Duodenal mucosa (tissue), 2 donors: ENCODE measurements at regions not wholly inside any gene's neighbourhood (a gene's known extent, or its start where the extent isn't known, plus 50 kb on each side); places are given as distances from the start of the nearest gene placed in this dataset.
"Not testable (repeated sequence)": the region's sequence is repeated elsewhere in the genome, so short reads cannot be mapped to it uniquely, and the experiment has no call there.

Source experiments
- H3K27ac ChIP-seq: one replicate; pipeline ENCODE4 v1.7.0; 2013; ENCODE audit warnings: low read depth, low read length
- H3K27me3 ChIP-seq, 2 donors: one replicate each; pipeline ENCODE4 v1.7.0; 2013; ENCODE audit warnings: low read length in 2 of 2, control low read depth in 1 of 2; ENCODE audit not compliant: insufficient read depth in 2 of 2, control insufficient read depth in 1 of 2
- H3K36me3 ChIP-seq, 2 donors: one replicate each; pipeline ENCODE4 v1.7.0; 2013; ENCODE audit warnings: low read length in 2 of 2, control low read depth in 1 of 2; ENCODE audit not compliant: insufficient read depth in 2 of 2, control insufficient read depth in 1 of 2
- H3K4me1 ChIP-seq, 2 donors: one replicate each; pipeline ENCODE4 v1.7.0; 2013; ENCODE audit warnings: low read length in 2 of 2, control low read depth in 1 of 2; ENCODE audit not compliant: insufficient read depth in 2 of 2, control insufficient read depth in 1 of 2
- H3K4me3 ChIP-seq, 2 donors: one replicate each; pipeline ENCODE4 v1.7.0; 2013; ENCODE audit warnings: low read length in 2 of 2, low read depth in 1 of 2
- H3K9ac ChIP-seq, 2 donors: one replicate each; pipeline ENCODE4 v1.7.0; 2013; ENCODE audit warnings: low read length in 2 of 2, low read depth in 1 of 2
- H3K9me3 ChIP-seq, 2 donors: one replicate each; pipeline ENCODE4 v1.7.0; 2013; ENCODE audit warnings: low read length in 2 of 2, control low read depth in 1 of 2; ENCODE audit not compliant: control insufficient read depth in 1 of 2

DNA sequence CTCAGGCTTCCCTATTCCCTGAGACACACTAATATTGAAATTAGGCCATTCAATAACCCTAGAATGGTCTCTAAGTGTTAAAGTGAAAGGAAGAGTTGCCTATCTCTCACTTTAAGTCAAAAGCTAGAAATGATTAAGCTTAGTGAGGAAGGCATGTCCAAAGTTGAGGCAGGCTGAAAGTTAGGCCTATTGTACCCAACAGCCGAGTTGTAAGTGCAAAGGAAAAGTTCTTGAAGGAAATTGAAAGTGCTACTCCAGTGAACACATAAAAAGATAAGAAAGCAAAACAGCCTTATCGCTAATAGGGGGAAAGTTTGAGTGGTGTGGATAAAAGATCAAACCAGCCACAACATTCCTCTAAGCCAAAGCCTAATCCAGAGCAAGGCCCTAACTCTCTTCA lies 117.9 kb upstream of the SPATA12 start:
- no peak overlapping the region for H3K27ac ChIP-seq
- no peak overlapping the region for H3K4me3 ChIP-seq
- no peaks in the 10 kb centered on the region for H3K9me3 ChIP-seq
- no peaks in the 10 kb centered on the region for H3K36me3 ChIP-seq
- H3K27me3 ChIP-seq = no peaks in the 10 kb centered on the region
- H3K4me1 ChIP-seq = peaks cover 0 to 5% of the 10 kb centered on the region in 2 donors
- H3K9ac ChIP-seq = no peak overlapping the region

DNA sequence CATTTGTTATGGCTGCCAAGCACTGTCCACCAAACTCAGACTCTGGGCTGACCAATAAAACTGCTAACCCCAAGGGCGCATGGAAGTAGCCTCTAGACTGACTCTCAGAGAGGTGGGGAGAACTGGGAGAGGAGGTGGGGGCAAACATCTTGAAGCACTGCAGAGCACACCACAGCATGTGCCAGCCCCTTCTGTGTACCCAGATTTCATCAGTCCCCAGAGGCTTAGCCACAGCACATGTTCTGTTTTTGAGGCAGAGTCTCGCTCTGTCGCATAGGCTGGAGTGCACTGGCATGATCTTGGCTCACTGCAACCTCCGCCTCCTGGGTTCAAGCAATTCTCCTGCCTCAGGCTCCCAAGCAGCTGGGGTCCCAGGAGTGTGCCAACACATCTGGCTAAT lies 119.5 kb upstream of the SPATA12 start:
- Histone ChIP-seq H3K27me3 (no peaks in the 10 kb centered on the region), H3K27ac (no peak overlapping the region), H3K36me3 (no peaks in the 10 kb centered on the region), H3K9ac (no peak overlapping the region), H3K4me1 (peaks cover 0 to 5% of the 10 kb centered on the region in 2 donors), H3K9me3 (no peaks in the 10 kb centered on the region), H3K4me3 (no peak overlapping the region)

DNA sequence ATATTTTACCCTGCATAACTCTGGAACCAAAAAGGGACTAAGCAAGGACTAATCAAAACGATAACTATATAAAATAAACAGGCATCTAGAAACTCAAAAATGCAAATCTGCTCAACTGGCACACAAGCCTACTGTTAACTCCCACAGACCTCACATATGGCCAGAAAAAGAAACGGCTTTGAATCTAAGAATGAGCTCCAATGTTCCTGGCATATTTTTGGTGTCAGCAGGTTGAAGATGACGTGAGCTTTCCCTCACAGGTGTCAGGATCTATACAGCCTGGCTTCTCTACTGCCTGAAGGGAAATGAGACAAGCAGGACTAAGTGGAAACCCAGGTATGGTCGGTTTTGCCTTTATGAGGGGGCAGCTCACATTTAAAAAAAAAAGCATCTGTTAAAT lies 120.1 kb upstream of the SPATA12 start:
- no peaks in the 10 kb centered on the region for H3K9me3 ChIP-seq
- H3K36me3 ChIP-seq = no peaks in the 10 kb centered on the region
- H3K9ac ChIP-seq = no peak overlapping the region
- peaks cover 0 to 5% of the 10 kb centered on the region in 2 donors for H3K4me1 ChIP-seq
- no peak overlapping the region for H3K4me3 ChIP-seq
- H3K27me3 ChIP-seq = no peaks in the 10 kb centered on the region
- H3K27ac ChIP-seq = no peak overlapping the region

DNA sequence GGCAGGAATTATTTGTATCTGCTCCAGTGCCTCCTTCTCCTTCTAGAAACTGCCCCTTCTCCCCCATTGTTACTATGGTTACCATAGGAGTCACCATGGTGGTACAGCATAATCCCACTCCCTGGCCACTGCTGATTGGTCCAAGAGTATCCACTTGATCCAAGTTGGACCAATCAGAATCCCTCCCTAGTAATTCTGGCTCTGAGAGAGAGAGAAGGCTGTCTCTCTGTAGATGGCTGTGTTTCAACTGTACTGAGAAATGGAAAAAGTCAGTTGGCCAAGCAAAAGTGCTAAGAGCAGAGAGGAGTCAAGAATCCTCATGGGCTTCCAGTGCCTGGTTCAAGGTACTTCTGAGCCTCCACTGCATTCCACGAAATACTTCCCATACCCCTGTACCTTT lies 120.6 kb upstream of the SPATA12 start:
- Histone ChIP-seq H3K4me3 (no peak overlapping the region), H3K4me1 (peaks cover 0 to 5% of the 10 kb centered on the region in 2 donors), H3K9me3 (no peaks in the 10 kb centered on the region), H3K27me3 (no peaks in the 10 kb centered on the region), H3K27ac (no peak overlapping the region), H3K9ac (no peak overlapping the region), H3K36me3 (no peaks in the 10 kb centered on the region)

DNA sequence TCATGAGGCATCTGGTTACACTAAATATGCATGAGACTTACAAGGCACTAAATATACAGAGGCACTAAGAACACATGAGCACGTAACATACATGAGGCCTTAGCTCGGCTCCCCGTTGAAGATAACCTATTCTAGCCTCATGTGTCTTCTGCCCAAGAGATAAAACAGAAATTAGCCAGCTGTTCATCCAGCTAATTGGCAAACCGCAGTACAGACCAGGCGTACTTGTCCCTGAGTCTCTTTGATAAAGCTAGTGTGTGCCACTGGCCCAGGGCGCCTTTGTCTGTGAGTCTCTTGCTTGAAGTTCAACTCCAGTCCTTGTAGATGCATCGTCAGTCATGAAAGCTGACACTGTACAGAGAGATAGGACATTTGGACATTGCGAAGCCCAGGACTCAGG lies 121.9 kb upstream of the SPATA12 start:
- Histone ChIP-seq H3K27ac (no peak overlapping the region), H3K9ac (no peak overlapping the region), H3K4me1 (peaks cover 0 to 5% of the 10 kb centered on the region in 2 donors), H3K4me3 (no peak overlapping the region), H3K27me3 (no peaks in the 10 kb centered on the region), H3K9me3 (no peaks in the 10 kb centered on the region), H3K36me3 (no peaks in the 10 kb centered on the region)

DNA sequence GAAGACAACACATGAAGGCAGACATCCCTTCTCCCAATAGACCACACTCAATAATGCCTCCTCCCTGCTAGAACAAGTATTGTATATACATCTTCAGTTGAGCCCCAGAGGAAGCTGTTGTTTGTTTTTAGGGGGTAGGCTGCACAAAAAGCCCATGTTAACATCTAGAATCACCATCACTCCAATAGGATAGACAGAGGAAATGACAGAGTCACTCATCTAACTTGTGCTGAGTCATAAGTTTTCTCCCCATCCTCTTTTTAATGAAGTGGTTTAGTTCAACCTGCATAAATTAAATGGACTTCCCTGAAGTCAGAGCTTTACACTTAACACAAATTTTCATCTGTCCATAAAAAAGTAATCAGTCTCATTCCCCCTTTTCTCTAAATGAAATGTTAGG lies 122.9 kb upstream of the SPATA12 start:
- Histone ChIP-seq H3K9ac (no peak overlapping the region), H3K36me3 (no peaks in the 10 kb centered on the region), H3K4me3 (no peak overlapping the region), H3K9me3 (no peaks in the 10 kb centered on the region), H3K27ac (no peak overlapping the region), H3K27me3 (no peaks in the 10 kb centered on the region), H3K4me1 (peaks cover 0 to under 1% of the 10 kb centered on the region in 2 donors)

DNA sequence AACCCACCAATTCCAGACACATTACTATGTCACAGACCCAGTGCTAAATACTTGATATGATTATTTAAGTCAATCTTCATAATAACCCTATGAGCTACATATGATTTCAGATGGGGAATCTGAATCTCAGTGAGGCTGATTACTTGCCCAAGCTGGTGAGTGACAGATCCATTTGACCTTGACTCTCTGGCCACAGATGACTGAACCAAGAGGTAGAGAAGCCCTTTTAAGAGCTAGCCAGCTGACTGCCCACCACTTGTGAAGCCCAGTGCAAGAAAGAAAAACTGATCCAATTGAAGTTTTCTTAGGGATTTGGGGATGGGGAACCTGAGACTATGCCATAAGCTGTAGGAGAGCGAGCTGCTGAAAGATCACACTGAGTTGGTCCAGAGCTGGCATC lies 124.7 kb upstream of the SPATA12 start:
- Histone ChIP-seq H3K4me3 (no peak overlapping the region), H3K9ac (no peak overlapping the region), H3K36me3 (no peaks in the 10 kb centered on the region), H3K27me3 (no peaks in the 10 kb centered on the region), H3K9me3 (no peaks in the 10 kb centered on the region), H3K27ac (no peak overlapping the region), H3K4me1 (no peaks in the 10 kb centered on the region)

DNA sequence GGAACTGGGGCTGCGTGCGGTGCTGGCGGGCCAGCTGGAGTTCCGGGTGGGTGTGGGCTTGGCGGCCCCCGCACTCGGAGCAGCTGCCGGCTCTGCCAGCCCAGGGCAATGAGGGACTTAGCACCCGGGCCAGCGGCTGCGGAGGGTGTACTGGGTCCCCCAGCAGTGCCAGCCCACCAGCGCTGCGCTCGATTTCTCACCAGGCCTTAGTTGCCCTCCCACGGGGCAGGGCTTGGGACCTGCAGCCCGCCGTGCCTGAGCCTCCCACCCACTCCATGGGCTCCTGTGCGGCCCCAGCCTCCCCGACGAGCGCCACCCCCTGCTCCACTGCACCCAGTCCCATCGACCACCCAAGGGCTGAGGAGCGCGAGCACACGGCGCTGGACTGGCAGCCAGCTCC lies 126.0 kb upstream of the SPATA12 start:
- H3K36me3 ChIP-seq, H3K4me1 ChIP-seq, H3K4me3 ChIP-seq, H3K27me3 ChIP-seq, H3K9me3 ChIP-seq, H3K9ac ChIP-seq, H3K27ac ChIP-seq: not testable (repeated sequence)

DNA sequence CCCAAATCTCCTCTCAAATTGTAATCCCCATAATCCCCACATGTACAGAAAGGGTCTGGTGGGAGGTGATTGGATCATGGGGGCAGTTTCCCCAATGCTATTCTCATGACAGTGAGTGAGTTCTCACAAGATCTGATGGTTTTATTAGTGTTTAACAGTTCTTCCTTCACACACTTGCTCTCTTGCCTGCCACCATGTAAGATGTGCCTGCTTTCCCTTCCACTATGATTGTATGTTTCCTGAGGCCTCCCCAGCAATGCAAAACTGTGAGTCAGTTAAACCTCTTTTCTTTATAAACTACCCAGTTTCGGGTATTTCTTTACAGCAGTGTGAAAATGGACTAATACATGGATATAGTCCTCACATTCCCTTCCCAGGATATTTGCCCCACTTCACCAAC lies 126.7 kb upstream of the SPATA12 start:
- H3K9me3 ChIP-seq = no peaks in the 10 kb centered on the region
- H3K9ac ChIP-seq = no peak overlapping the region
- H3K27ac ChIP-seq = no peak overlapping the region
- H3K36me3 ChIP-seq = no peaks in the 10 kb centered on the region
- no peak overlapping the region for H3K4me3 ChIP-seq
- no peaks in the 10 kb centered on the region for H3K4me1 ChIP-seq
- H3K27me3 ChIP-seq = no peaks in the 10 kb centered on the region

DNA sequence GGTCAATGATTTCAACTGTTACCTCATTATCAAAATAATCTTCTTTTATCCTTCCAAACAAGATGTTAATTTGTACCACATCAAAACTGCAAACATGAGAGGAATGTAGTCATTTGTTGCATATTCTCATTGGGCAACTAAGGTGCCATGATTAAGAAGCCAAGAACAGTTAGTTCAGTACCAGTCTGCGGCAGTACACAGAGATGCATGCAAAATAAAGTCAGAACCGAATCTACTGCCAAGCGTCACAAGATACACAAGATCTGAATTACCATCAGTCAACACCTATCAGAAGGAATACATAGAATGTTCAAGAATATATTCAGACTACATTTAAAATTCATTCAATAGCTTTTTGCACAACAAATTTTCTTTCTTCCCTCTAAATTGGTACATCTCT lies 127.6 kb upstream of the SPATA12 start:
- peaks cover 6 to 8% of the 10 kb centered on the region in 2 donors for H3K4me1 ChIP-seq
- no peak overlapping the region for H3K27ac ChIP-seq
- H3K9ac ChIP-seq = no peak overlapping the region
- H3K36me3 ChIP-seq = no peaks in the 10 kb centered on the region
- no peaks in the 10 kb centered on the region for H3K9me3 ChIP-seq
- H3K4me3 ChIP-seq = no peak overlapping the region
- no peaks in the 10 kb centered on the region for H3K27me3 ChIP-seq

DNA sequence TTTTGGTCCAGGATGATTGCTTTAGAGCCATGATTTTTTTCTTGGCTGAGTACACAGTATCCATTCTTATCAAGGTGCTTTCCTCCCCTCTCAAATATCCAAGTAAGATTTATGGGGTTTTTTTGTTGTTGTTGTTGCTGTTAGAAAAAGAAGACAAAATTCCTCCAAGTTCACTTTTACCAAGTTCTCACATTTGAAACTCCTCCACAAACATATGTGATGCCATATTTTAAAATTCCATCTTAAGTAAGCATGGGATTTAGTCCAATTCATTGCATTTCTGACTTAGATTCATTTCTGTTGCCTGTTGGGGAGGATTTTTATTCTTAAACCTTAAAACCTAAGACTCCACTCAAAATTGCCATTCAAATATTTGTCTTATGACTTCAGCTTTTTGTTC lies 128.6 kb upstream of the SPATA12 start:
- Histone ChIP-seq H3K27ac (no peak overlapping the region), H3K36me3 (no peaks in the 10 kb centered on the region), H3K27me3 (no peaks in the 10 kb centered on the region), H3K9ac (no peak overlapping the region), H3K4me1 (peaks cover 6 to 9% of the 10 kb centered on the region in 2 donors), H3K4me3 (no peak overlapping the region), H3K9me3 (no peaks in the 10 kb centered on the region)
